Stimulated activated CD4-positive, alpha-beta T cell treated with anti-CD3 and anti-CD28 coated beads, Interleukin-1b, Interleukin-23, amount 100 ng/mL, for 24 hours (primary cell): ENCODE measurements at regions not wholly inside any gene's neighbourhood (a gene's known extent, or its start where the extent isn't known, plus 50 kb on each side); places are given as distances from the start of the nearest gene placed in this dataset.
"Not testable (repeated sequence)": the region's sequence is repeated elsewhere in the genome, so short reads cannot be mapped to it uniquely, and the experiment has no call there.

Experiments used
- DNase-seq, 4 experiments: peaks; one replicate each; pipeline ENCODE4 v3.0.0-alpha.2; 2020; ENCODE audit warnings: low read depth in 4 of 4, low spot score in 1 of 4

DNA sequence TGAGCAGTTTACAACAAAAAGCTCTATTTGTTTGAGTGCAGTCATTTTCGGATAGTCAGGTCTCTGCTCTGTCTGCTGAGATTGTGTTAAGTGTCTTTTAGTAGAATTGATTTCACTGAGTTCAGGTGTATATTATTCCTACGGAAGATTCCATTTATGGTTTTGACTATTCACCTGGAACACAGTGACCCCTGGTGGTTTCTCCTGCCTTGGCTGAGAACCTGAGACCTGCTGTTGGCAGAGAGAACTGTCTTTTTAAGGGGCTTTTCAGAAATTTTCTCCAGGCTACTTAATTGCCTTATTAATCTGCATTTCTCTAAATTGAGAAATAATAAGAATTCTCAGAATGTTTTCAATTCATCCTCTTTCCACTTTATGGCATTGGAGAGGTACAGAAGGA, 508.0 kb downstream of the TBC1D32 start:
- no peak for DNase-seq

DNA sequence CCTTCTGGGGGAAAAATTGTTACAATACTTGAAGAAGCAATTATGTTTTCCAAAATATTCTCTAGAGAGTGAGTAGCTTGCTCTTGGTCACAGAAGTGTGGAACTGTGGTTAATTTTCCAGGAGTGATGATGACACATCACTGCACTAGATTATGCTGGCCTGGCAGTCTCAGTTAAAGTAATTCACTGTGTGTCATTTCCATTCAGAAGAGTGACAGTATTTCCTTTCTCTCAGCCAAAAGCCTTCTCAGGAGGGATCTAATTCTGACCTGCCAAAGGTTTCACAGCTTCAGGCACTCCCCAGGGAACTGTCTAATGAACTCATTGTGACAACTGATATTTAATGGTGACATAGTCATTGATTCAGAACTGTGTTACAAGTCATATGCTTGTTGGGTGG, 517.5 kb downstream of the TBC1D32 start:
- no peak for DNase-seq

- no peak for DNase-seq
These were observed 529.0 kb downstream of the TBC1D32 start for GRCh38 chr6:120805276-120805675.

DNA sequence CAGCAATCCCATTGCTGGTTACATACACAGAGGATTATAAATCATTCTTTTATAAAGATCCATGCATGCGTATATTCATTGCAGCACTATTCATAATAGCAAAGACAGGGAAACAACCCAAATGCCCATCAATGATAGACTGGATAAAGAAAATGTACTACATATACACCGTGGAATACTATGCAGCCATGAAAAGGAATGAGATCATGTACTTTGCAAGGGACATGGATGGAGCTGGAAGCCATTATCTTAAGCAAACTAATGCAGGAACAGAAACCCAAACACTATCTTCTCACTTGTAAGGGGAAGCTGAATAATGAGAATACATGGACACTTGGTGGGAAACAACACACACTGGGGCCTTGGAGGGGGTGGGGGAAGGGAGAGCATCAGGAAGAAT, 529.7 kb downstream of the TBC1D32 start:
- no peak for DNase-seq

- DNase-seq: no peak
These were observed 547.6 kb downstream of the TBC1D32 start for GRCh38 chr6:120786682-120787081.

GRCh38 chr6:120786256-120786655, 548.0 kb downstream of the TBC1D32 start:
- no peak for DNase-seq

- DNase-seq: no peak
These were observed 548.7 kb downstream of the TBC1D32 start for GRCh38 chr6:120785459-120786086.

- DNase-seq: no peak
These were observed 554.8 kb downstream of the TBC1D32 start for GRCh38 chr6:120779441-120779840.

GRCh38 chr6:120775698-120776097, 558.6 kb downstream of the TBC1D32 start:
- no peak for DNase-seq

GRCh38 chr6:120774275-120774674, 560.0 kb downstream of the TBC1D32 start:
- no peak for DNase-seq

DNA sequence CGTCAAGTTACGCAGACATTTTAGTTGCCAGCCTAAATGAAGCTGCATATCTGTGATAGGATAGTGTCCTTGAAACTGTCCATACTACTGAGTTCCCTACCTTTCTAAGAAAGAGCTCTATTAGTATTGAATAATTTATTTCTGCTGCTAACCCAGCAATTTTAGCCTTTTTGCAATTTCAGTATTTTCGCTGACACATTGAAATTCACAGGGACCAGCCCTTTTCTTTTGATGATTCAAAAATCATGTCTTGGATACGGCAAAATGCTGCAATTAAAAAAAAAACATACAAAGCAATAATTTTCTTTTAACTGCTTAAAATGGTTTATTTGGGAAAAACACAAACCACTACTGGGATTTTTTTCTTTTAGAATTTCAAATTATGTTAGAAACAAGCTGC, 563.3 kb downstream of the TBC1D32 start:
- no peak for DNase-seq

DNA sequence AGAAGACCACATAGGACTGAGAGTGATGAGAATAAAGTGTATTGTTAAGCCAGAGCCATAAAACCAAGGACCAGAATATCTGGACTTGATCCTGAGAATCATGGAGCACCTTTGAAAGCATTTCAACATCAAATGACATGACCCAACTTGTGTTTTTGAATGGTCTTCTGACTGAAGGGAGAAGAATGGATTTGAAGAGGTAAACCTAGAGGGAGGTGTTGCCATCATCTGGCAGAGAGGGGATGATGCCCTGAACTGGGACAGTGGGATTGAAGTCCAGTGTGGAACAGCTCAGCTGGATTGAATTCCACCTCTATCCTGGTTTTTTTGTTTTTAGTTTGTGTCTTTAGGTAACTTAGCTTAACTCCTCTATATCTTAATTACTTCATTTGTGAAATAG, 570.0 kb downstream of the TBC1D32 start:
- no peak for DNase-seq

- DNase-seq: no peak
These were observed 574.7 kb downstream of the TBC1D32 start for GRCh38 chr6:120759570-120759969.

DNA sequence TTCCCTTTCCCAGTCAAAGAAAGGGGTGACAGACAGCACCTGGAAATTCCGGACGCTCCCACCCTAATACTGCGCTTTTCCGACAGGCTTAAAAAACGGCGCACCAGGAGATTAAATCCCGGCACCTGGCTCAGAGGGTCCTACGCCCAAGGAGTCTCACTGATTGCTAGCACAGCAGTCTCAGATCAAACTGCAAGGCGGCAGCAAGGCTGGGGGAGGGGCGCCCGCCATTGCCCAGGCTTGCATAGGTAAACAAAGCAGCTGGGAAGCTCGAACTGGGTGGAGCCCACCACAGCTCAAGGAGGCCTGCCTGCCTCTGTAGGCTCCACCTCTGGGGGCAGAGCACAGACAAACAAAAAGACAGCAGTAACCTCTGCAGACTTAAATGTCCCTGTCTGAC, 585.7 kb downstream of the TBC1D32 start:
- not testable (repeated sequence) for DNase-seq

DNA sequence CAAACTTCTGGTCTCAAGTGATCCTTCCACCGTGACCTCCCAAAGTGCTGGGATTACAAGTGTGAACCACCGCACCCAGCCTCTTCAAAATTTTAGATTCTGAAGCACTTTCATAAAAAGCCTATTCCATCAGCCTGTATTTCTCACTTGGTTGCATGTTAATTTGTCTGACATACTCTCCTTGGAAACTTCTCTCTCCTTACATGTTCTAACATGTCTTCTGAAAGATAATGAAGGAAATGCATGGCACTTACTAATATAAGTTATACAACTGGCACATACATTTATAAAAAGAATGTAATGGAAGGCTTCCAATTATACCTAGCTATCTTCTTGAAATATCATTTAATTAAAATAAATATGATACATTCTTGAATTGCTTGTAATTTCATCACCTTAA, 597.5 kb downstream of the TBC1D32 start:
- no peak for DNase-seq

DNA sequence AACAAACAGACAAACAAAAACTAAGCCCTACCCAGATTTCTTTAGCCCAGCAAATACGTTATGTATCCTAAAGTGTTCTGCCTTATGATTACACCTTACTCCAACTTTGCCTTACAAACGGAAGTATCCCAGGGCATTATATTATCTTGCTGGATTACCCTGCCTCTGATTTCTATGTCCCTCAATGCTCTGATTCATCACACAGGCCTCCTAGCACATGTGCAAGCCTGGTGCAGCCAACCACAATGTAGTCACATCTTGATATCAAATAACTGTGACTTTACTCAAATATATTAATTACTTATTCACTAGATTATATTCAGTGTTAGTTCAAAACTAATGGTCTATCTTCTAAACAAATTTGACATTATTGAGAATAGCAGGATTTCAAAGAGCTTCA, 598.6 kb downstream of the TBC1D32 start:
- DNase-seq: no peak

- DNase-seq: no peak
These were observed 623.0 kb downstream of the TBC1D32 start for GRCh38 chr6:120711255-120711654.

DNA sequence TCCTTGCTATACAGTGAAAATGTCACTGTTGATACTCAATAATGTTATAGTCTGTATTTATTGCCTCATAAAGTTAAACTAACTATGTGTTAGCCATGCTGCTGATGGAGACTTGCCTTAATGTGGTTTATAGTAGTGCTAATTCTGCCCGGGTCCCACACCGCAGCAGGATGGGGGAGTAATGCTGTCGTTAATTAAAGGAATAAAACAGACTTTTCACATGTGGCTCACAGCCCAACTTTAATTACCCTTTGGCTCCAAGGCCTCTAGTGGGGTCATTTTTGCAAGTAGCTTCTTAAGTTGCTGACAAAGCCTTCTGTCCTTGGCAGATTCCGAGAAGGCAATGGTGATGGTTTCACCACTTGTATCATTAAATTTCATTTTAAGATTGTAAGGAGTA, 634.3 kb downstream of the TBC1D32 start:
- DNase-seq: no peak

GRCh38 chr6:120686492-120686891, 647.8 kb downstream of the TBC1D32 start:
- DNase-seq: no peak

DNA sequence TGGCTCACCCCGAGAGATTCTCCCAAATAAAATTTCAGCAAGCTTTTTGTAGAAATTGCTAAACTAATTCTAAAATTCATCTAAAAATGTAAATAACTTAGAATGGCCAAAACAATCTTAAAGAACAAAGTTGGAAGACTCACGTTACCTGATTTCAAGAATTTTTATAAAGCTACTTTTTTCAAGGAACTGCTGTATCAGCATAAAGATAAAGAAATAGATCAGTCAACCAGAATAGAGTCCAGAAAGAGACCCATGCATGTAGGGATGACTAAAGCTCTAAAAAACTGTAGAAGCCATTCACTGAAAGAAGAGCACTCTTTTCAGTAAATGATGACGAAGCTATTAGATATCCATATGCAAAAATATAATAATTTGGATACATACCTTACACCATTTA, 652.1 kb downstream of the TBC1D32 start:
- DNase-seq: no peak

- no peak for DNase-seq
These were observed 653.1 kb downstream of the TBC1D32 start for GRCh38 chr6:120681204-120681603.

DNA sequence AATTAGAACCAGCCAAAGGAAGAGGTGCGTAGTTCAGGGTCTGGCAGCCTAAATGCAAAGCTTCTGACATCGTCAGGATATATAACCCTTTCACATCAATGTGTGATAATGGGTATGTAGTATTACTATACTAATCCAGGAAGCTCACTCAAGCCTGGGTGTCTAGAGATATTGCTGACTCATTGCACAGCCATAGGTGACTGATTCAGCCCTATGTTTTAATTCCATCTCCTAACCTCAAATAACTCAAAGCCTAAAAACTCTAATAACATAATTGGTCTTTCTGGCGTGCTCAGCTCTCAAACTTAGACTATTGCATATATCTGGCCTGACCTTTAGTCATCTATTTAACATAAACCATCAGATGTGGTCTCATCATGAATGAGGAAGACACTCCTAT, 658.4 kb downstream of the TBC1D32 start:
- DNase-seq: no peak

DNA sequence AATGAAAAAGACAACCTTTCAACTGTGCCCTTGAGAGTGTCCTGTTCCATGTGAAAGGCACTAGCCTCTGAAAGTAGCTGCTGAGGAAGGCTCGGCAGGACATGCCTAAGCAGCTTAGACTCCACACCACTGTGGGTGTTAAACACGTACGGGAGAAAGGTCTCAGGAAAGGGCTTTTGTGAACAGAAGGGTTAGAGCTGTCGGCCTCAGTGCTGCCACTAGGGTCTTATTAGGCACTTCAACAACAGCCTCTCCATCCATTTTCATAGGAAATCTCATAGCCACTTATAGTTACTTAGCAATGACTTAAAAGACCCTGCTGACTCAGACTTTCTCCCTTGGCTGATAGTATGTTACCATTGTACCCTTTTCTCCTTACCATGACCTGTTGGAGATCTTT, 662.8 kb downstream of the TBC1D32 start:
- no peak for DNase-seq

DNA sequence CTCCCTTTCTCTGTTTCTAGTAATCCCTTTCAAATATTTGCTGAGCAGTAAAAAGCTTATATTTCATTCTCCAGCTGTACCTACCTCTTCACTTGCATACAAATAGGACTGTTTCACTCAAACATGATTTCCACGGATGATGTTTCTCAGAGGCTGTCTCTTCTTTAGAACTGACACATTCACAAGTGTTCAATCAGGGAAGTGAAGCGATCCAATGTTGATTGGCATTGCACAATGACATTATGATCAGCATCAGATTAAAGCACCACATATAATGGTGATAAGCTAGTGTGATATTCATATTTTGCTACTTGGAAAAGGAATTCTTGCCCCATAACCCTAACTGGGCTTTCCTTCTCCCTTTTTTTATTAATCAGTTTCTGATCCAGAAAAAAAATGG, 681.8 kb downstream of the TBC1D32 start:
- DNase-seq: no peak
